ENCODE measurements at regions not wholly inside any gene's neighbourhood (a gene's known extent, or its start where the extent isn't known, plus 50 kb on each side); places are given as distances from the start of the nearest gene placed in this dataset.

DNA sequence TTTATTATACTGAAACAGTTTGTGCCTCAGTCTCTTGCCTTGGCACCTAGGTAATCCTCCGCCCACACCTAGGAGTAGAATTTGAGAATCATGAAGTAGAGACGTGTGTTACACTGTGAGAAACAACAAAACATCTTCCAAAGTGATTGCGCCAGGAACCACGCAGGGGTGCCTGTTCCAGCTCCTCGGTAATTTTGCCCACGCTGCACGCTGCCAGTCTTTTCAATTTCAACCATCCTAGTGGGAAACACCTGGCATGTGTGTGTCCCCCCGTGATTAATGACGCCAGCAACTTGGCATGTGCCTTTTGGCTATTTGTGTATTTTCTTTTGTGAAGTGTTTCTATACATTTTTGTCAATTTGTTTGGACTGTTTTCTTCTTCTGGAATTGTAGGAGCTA, 919.1 kb downstream of the BRD1 start:
- intact Hi-C loops (cut with DNase I), result no loop called here
- Histone ChIP-seq H3K4me3 (no peak overlapping the region), H3K9me3 (no peaks in the 10 kb centered on the region), H3K27ac (no peak overlapping the region), H3K4me1 (no peaks in the 10 kb centered on the region), H3K27me3 (peaks cover 0 to 20% (median 0%) of the 10 kb centered on the region in 3 donors), H3K36me3 (no peaks in the 10 kb centered on the region)
- peak; percentile 27 for DNase-seq
- 82 to 88% methylated on average over 9 of the region's 9 CpGs for WGBS, 2 donors
- TF ChIP-seq POLR2A (IDR thresholded peaks at IDR 0.05) (no peak), POLR2AphosphoS5 (IDR thresholded peaks at IDR 0.05) (no peak), EP300 (IDR thresholded peaks at IDR 0.05) (no peak)

DNA sequence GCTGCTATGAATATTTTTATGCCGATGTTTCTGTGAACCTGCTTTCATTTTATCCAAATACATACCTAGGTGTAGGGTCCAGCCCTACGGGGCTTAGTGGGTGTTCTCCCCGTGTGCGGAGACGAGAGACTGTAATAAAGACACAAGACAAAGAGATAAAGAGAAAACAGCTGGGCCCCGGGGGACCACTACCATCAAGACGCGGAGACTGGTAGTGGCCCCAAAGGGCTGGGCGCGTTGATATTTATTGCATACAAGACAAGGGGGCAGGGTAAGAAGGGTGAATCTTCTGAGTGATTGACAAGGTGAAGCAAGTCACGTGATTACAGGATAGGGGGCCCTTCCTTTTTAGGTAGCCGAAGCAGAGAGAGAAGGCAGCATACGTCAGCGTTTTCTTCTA, 920.1 kb downstream of the BRD1 start:
- DNase-seq, result peak; percentile 59
- Histone ChIP-seq H3K27me3 (peaks cover 0 to 15% (median 0%) of the 10 kb centered on the region in 3 donors), H3K36me3 (no peaks in the 10 kb centered on the region), H3K27ac (no peak overlapping the region), H3K4me1 (no peaks in the 10 kb centered on the region), H3K9me3 (no peaks in the 10 kb centered on the region), H3K4me3 (no peak overlapping the region)
- WGBS, 2 donors, result 78 to 80% methylated on average over 14 of the region's 14 CpGs
- intact Hi-C loops (cut with DNase I), result no loop called here
- TF ChIP-seq POLR2AphosphoS5 (IDR thresholded peaks at IDR 0.05), result no peak
- no peak for TF ChIP-seq EP300 (IDR thresholded peaks at IDR 0.05)
- TF ChIP-seq POLR2A (IDR thresholded peaks at IDR 0.05), result no peak
- TF ChIP-seq, protein P1, sequence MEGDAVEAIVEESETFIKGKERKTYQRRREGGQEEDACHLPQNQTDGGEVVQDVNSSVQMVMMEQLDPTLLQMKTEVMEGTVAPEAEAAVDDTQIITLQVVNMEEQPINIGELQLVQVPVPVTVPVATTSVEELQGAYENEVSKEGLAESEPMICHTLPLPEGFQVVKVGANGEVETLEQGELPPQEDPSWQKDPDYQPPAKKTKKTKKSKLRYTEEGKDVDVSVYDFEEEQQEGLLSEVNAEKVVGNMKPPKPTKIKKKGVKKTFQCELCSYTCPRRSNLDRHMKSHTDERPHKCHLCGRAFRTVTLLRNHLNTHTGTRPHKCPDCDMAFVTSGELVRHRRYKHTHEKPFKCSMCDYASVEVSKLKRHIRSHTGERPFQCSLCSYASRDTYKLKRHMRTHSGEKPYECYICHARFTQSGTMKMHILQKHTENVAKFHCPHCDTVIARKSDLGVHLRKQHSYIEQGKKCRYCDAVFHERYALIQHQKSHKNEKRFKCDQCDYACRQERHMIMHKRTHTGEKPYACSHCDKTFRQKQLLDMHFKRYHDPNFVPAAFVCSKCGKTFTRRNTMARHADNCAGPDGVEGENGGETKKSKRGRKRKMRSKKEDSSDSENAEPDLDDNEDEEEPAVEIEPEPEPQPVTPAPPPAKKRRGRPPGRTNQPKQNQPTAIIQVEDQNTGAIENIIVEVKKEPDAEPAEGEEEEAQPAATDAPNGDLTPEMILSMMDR (IDR thresholded peaks at IDR 0.05), result no peak

- DNase-seq, result peak; percentile 14
- 82 to 86% methylated on average over 17 of the region's 17 CpGs for WGBS, 2 donors
- Histone ChIP-seq H3K36me3 (no peaks in the 10 kb centered on the region), H3K4me1 (no peaks in the 10 kb centered on the region), H3K9me3 (no peaks in the 10 kb centered on the region), H3K27me3 (peaks cover 0 to 15% (median 0%) of the 10 kb centered on the region in 3 donors), H3K27ac (no peak overlapping the region), H3K4me3 (no peak overlapping the region)
- TF ChIP-seq POLR2A (IDR thresholded peaks at IDR 0.05), result no peak
- no peak for TF ChIP-seq EP300 (IDR thresholded peaks at IDR 0.05)
- no peak for TF ChIP-seq POLR2AphosphoS5 (IDR thresholded peaks at IDR 0.05)
- TF ChIP-seq, protein P1 (IDR thresholded peaks at IDR 0.05), result no peak
- intact Hi-C loops (cut with DNase I), result no loop called here
These were observed 921.3 kb downstream of the BRD1 start for GRCh38 chr22:48906216-48906835.

DNA sequence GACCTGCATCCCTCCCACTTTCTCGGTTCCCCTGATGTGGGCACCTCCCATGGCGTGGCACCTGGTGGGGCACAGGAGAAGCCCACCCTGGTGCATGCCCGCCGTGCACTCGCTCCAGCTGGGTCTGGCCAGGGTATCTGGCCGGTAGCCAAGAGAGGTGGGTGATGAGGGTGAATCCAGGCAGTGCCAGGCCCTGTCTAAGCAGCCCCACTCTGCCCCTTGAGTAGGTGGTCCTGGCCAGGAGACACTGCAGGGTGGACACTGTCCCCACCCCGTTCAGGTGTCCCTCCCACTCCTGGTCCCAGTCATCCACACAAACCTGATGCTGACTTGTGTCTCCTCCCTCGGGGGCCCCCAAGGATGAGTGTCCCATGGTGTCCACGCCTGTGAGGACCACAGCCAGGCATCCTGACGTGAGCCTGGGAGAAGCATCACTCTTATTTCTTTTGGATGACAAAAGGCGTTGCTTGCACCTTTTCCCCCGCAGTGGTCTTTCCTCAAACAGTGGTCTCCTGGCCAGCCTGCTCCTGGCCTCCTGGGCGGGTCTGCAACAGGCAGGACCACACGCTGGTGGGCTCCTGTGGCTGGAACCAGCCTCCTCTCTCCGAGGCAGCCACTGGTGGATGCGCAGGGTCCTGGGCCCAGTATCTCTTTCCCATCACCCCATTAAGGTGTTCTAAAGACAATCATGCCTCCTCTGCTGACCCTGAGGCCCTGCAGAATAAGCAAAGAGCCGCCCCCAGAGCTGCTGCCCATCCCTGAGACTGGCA, 922.3 kb downstream of the BRD1 start:
- Histone ChIP-seq H3K4me3 (no peak overlapping the region), H3K36me3 (no peaks in the 10 kb centered on the region), H3K4me1 (no peaks in the 10 kb centered on the region), H3K27me3 (peaks cover 0 to 15% (median 0%) of the 10 kb centered on the region in 3 donors), H3K27ac (no peak overlapping the region), H3K9me3 (no peaks in the 10 kb centered on the region)
- DNase-seq, result peak; percentile 46
- WGBS, 2 donors, result 73 to 84% methylated on average over 17 of the region's 17 CpGs
- intact Hi-C loops (cut with DNase I), result no loop called here
- TF ChIP-seq EP300 (IDR thresholded peaks at IDR 0.05) (no peak), POLR2A (IDR thresholded peaks at IDR 0.05) (no peak), POLR2AphosphoS5 (IDR thresholded peaks at IDR 0.05) (no peak)
- TF ChIP-seq, protein P1 (IDR thresholded peaks at IDR 0.05), result no peak

GRCh38 chr22:48902983-48903650, 924.6 kb downstream of the BRD1 start:
- peaks cover 0 to 10% (median 0%) of the 10 kb centered on the region in 3 donors for H3K27me3 ChIP-seq
- WGBS, 2 donors, result 75 to 79% methylated on average over 21 to 25 of the region's 25 CpGs
- TF ChIP-seq, protein P1 (IDR thresholded peaks at IDR 0.05), result no peak
- TF ChIP-seq POLR2A (IDR thresholded peaks at IDR 0.05) (no peak), POLR2AphosphoS5 (IDR thresholded peaks at IDR 0.05) (no peak), EP300 (IDR thresholded peaks at IDR 0.05) (no peak)
- H3K36me3 ChIP-seq, result no peaks in the 10 kb centered on the region
- DNase-seq, result peak; percentile 34
- no peak overlapping the region for H3K4me3 ChIP-seq
- H3K4me1 ChIP-seq, result no peaks in the 10 kb centered on the region
- intact Hi-C loops (cut with DNase I), result no loop called here
- no peaks in the 10 kb centered on the region for H3K9me3 ChIP-seq
- H3K27ac ChIP-seq, result no peak overlapping the region
